HepG2 (cell line): ENCODE measurements at regions not wholly inside any gene's neighbourhood (a gene's known extent, or its start where the extent isn't known, plus 50 kb on each side); places are given as distances from the start of the nearest gene placed in this dataset.

Experiments
- CHD2 ChIP-seq: IDR thresholded peaks from 2 replicates; pipeline ENCODE4 v1.6.1; 2011; ENCODE audit warnings: low read depth, low read length, improper control_type of control experiment
- EZH2 ChIP-seq: conservative IDR thresholded peaks from 2 replicates; pipeline ENCODE4 v1.6.1; 2012; ENCODE audit warnings: mild to moderate bottlenecking, low read depth, low read length, moderate library complexity
- JUN ChIP-seq: sonication (generic); formaldehyde crosslinking; IDR thresholded peaks from 2 replicates; pipeline ENCODE4 v1.4.0; 2020; ENCODE audit warnings: mild to moderate bottlenecking, missing genetic modification reagents
- KMT2B ChIP-seq: IDR thresholded peaks from 2 replicates; pipeline ENCODE4 v1.6.1; 2016; ENCODE audit warnings: missing genetic modification reagents, missing compliant biosample characterization
- RAD21 ChIP-seq: fragments of 450-650 bp; formaldehyde crosslinking; IDR thresholded peaks from 2 replicates; pipeline ENCODE4 v1.5.0; 2020; ENCODE audit warnings: mild to moderate bottlenecking
- YY1 ChIP-seq: IDR thresholded peaks from 2 replicates; pipeline ENCODE4 v1.6.1; 2011; ENCODE audit warnings: low read length, low read depth, moderate library complexity, mild to moderate bottlenecking; ENCODE audit not compliant: insufficient read depth, insufficient replicate concordance
- ZNF282 ChIP-seq: fragments of 450-650 bp; IDR thresholded peaks from 2 replicates; pipeline ENCODE4 v1.6.1; 2018; ENCODE audit not compliant: partially characterized antibody
- ZNF761 ChIP-seq: sonication (generic); formaldehyde crosslinking; conservative IDR thresholded peaks from 2 replicates; pipeline ENCODE4 v1.4.0; 2020; ENCODE audit warnings: mild to moderate bottlenecking, missing genetic modification reagents
- TF ChIP-seq, protein P1 (sequence below): sonication (generic); formaldehyde crosslinking; IDR thresholded peaks from 2 replicates; pipeline ENCODE4 v1.9.0; 2021; ENCODE audit warnings: missing genetic modification reagents, borderline replicate concordance
- TF ChIP-seq, protein P2 (sequence below): sonication (generic); formaldehyde crosslinking; IDR thresholded peaks from 2 replicates; pipeline ENCODE4 v1.5.0; 2020; ENCODE audit warnings: mild to moderate bottlenecking, missing genetic modification reagents, borderline replicate concordance

DNA sequence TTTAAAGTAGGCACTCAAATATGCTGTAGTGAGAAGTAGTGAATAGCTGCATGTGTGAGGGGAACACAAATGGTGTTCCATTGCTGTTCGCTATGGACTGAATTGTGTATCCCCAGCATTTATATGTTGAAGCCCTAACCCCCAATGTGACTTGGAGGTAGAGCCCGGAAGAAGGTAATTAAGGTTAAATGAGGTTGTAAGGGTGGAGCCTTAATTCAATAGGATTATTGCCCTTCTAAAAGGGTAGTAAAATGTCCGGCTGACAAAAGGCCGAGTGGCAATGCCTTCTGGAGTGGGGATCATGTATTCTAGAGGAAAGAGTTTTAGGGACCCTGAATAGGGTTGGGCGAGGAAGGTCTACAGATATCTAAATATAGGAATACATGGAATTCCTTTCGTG lies 168.9 kb upstream of the NUDT10 start:
- no peak for TF ChIP-seq KMT2B (CRISPR knock-in tag)
- TF ChIP-seq, protein P1, sequence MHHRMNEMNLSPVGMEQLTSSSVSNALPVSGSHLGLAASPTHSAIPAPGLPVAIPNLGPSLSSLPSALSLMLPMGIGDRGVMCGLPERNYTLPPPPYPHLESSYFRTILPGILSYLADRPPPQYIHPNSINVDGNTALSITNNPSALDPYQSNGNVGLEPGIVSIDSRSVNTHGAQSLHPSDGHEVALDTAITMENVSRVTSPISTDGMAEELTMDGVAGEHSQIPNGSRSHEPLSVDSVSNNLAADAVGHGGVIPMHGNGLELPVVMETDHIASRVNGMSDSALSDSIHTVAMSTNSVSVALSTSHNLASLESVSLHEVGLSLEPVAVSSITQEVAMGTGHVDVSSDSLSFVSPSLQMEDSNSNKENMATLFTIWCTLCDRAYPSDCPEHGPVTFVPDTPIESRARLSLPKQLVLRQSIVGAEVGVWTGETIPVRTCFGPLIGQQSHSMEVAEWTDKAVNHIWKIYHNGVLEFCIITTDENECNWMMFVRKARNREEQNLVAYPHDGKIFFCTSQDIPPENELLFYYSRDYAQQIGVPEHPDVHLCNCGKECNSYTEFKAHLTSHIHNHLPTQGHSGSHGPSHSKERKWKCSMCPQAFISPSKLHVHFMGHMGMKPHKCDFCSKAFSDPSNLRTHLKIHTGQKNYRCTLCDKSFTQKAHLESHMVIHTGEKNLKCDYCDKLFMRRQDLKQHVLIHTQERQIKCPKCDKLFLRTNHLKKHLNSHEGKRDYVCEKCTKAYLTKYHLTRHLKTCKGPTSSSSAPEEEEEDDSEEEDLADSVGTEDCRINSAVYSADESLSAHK (CRISPR knock-in tag): no peak
- TF ChIP-seq RAD21 (CRISPR knock-in tag): no peak
- TF ChIP-seq ZNF282: no peak
- no peak for TF ChIP-seq JUN (CRISPR knock-in tag)
- TF ChIP-seq ZNF761 (CRISPR knock-in tag): no peak
- TF ChIP-seq YY1: no peak
- TF ChIP-seq, protein P2, sequence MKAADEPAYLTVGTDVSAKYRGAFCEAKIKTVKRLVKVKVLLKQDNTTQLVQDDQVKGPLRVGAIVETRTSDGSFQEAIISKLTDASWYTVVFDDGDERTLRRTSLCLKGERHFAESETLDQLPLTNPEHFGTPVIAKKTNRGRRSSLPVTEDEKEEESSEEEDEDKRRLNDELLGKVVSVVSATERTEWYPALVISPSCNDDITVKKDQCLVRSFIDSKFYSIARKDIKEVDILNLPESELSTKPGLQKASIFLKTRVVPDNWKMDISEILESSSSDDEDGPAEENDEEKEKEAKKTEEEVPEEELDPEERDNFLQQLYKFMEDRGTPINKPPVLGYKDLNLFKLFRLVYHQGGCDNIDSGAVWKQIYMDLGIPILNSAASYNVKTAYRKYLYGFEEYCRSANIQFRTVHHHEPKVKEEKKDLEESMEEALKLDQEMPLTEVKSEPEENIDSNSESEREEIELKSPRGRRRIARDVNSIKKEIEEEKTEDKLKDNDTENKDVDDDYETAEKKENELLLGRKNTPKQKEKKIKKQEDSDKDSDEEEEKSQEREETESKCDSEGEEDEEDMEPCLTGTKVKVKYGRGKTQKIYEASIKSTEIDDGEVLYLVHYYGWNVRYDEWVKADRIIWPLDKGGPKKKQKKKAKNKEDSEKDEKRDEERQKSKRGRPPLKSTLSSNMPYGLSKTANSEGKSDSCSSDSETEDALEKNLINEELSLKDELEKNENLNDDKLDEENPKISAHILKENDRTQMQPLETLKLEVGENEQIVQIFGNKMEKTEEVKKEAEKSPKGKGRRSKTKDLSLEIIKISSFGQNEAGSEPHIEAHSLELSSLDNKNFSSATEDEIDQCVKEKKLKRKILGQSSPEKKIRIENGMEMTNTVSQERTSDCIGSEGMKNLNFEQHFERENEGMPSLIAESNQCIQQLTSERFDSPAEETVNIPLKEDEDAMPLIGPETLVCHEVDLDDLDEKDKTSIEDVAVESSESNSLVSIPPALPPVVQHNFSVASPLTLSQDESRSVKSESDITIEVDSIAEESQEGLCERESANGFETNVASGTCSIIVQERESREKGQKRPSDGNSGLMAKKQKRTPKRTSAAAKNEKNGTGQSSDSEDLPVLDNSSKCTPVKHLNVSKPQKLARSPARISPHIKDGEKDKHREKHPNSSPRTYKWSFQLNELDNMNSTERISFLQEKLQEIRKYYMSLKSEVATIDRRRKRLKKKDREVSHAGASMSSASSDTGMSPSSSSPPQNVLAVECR (CRISPR knock-in tag): no peak
- no peak for TF ChIP-seq CHD2
- TF ChIP-seq EZH2: no peak
